CD4-positive, CD25-positive, alpha-beta regulatory T cell (primary cell): ENCODE measurements at regions not wholly inside any gene's neighbourhood (a gene's known extent, or its start where the extent isn't known, plus 50 kb on each side); places are given as distances from the start of the nearest gene placed in this dataset.

Source experiments
- ATAC-seq, 2 donors: fragments of 150-1000 bp; cut with Tn5 transposase; one replicate each; pipeline ENCODE4 v1.10.0; 2021; ENCODE audit warnings: low read depth in 2 of 2, moderate number of reproducible peaks in 2 of 2, moderate library complexity in 1 of 2
- DNase-seq, 3 donors: peaks; one replicate each; pipeline versions ENCODE4 v3.0.0 to v3.0.0-alpha.2; 2012 to 2022; ENCODE audit warnings: mixed read lengths in 1 of 3
- H3K27ac ChIP-seq: one replicate; pipeline ENCODE4 v1.7.0; 2013; ENCODE audit warnings: mild to moderate bottlenecking, low read length; ENCODE audit not compliant: insufficient read depth, poor library complexity, severe bottlenecking
- H3K27me3 ChIP-seq: one replicate; pipeline ENCODE4 v1.7.0; 2013; ENCODE audit warnings: low read length; ENCODE audit not compliant: control insufficient read depth, insufficient read depth
- H3K36me3 ChIP-seq: one replicate; pipeline ENCODE4 v1.7.0; 2013; ENCODE audit warnings: mild to moderate bottlenecking, low read length, moderate library complexity; ENCODE audit not compliant: control insufficient read depth, insufficient read depth
- H3K4me1 ChIP-seq: 2 replicates; pipeline ENCODE4 v1.7.0; 2013; ENCODE audit warnings: mild to moderate bottlenecking, low read length; ENCODE audit not compliant: insufficient read depth, control insufficient read depth, poor library complexity, severe bottlenecking
- H3K4me3 ChIP-seq: one replicate; pipeline ENCODE4 v1.7.0; 2013; ENCODE audit warnings: low read depth, mild to moderate bottlenecking, low read length, moderate library complexity
- H3K9me3 ChIP-seq, 2 experiments: 1 replicate in 1 of 2; 2 replicates in 1 of 2; pipeline ENCODE4 v1.7.0; 2013; ENCODE audit warnings: low read length in 2 of 2, mild to moderate bottlenecking in 1 of 2, moderate library complexity in 1 of 2; ENCODE audit not compliant: control insufficient read depth in 2 of 2
- H3K27ac Mint-ChIP-seq, 3 donors: one replicate each; pipeline ENCODE4 v1.8.0; 2020 to 2022; ENCODE audit warnings: mild to moderate bottlenecking in 3 of 3, mixed read lengths in 3 of 3, moderate library complexity in 2 of 3
- H3K27me3 Mint-ChIP-seq: one replicate; pipeline ENCODE4 v1.8.0; 2022; ENCODE audit warnings: mild to moderate bottlenecking, mixed read lengths
- H3K36me3 Mint-ChIP-seq: one replicate; pipeline ENCODE4 v1.8.0; 2020; ENCODE audit warnings: mixed read lengths
- H3K4me1 Mint-ChIP-seq, 4 donors: one replicate each; pipeline ENCODE4 v1.8.0; 2020 to 2022; ENCODE audit warnings: mixed read lengths in 4 of 4, mild to moderate bottlenecking in 1 of 4
- H3K4me3 Mint-ChIP-seq, 4 donors: one replicate each; pipeline ENCODE4 v1.8.0; 2020 to 2022; ENCODE audit warnings: mild to moderate bottlenecking in 4 of 4, mixed read lengths in 4 of 4, moderate library complexity in 3 of 4
- H3K9me3 Mint-ChIP-seq, 7 donors: one replicate each; pipeline ENCODE4 v1.8.0; 2020 to 2022; ENCODE audit warnings: mixed read lengths in 7 of 7, mild to moderate bottlenecking in 3 of 7, moderate library complexity in 2 of 7

GRCh38 chr7:132639983-132640382, 63.7 kb upstream of the PLXNA4 start:
- H3K27me3 Mint-ChIP-seq: no peaks in the 10 kb centered on the region

GRCh38 chr7:132638000-132638399, 61.7 kb upstream of the PLXNA4 start:
- DNase-seq (no peak), ATAC-seq (no peak)
- Mint-ChIP-seq H3K4me1 (no peaks in the 10 kb centered on the region), H3K27me3 (no peaks in the 10 kb centered on the region), H3K36me3 (no peaks in the 10 kb centered on the region), H3K9me3 (peaks cover 0 to 5% (median 0%) of the 10 kb centered on the region in 7 donors), H3K4me3 (no peak overlapping the region), H3K27ac (no peak overlapping the region)
- Histone ChIP-seq H3K27me3 (no peaks in the 10 kb centered on the region), H3K9me3 (no peaks in the 10 kb centered on the region), H3K4me1 (no peaks in the 10 kb centered on the region), H3K27ac (no peak overlapping the region), H3K4me3 (no peak overlapping the region), H3K36me3 (no peaks in the 10 kb centered on the region)

More at GRCh38 chr7:132639983-132640382, 63.7 kb upstream of the PLXNA4 start:
- no peak overlapping the region for H3K4me3 ChIP-seq
- DNase-seq (no peak), ATAC-seq (no peak)
- Mint-ChIP-seq H3K27ac (no peak overlapping the region), H3K4me1 (no peaks in the 10 kb centered on the region), H3K36me3 (no peaks in the 10 kb centered on the region), H3K9me3 (peaks cover 0 to 2% (median 0%) of the 10 kb centered on the region in 7 donors), H3K4me3 (no peak overlapping the region)
- no peaks in the 10 kb centered on the region for H3K27me3 ChIP-seq
- H3K4me1 ChIP-seq: no peaks in the 10 kb centered on the region
- H3K36me3 ChIP-seq: no peaks in the 10 kb centered on the region
- no peaks in the 10 kb centered on the region for H3K9me3 ChIP-seq
- H3K27ac ChIP-seq: no peak overlapping the region

GRCh38 chr7:132636581-132636980, 60.3 kb upstream of the PLXNA4 start:
- Histone ChIP-seq H3K4me3 (no peak overlapping the region), H3K36me3 (no peaks in the 10 kb centered on the region), H3K27ac (no peak overlapping the region), H3K4me1 (no peaks in the 10 kb centered on the region), H3K9me3 (no peaks in the 10 kb centered on the region), H3K27me3 (no peaks in the 10 kb centered on the region)
- no peaks in the 10 kb centered on the region for H3K36me3 Mint-ChIP-seq
- DNase-seq (no peak), ATAC-seq (no peak)
- no peak overlapping the region for H3K27ac Mint-ChIP-seq
- no peak overlapping the region for H3K4me3 Mint-ChIP-seq
- H3K9me3 Mint-ChIP-seq: peaks cover 0 to 4% (median 0%) of the 10 kb centered on the region in 7 donors
- no peaks in the 10 kb centered on the region for H3K27me3 Mint-ChIP-seq
- H3K4me1 Mint-ChIP-seq: no peaks in the 10 kb centered on the region

- DNase-seq: no peak
- Histone ChIP-seq H3K4me3 (no peak overlapping the region), H3K4me1 (no peaks in the 10 kb centered on the region), H3K9me3 (no peaks in the 10 kb centered on the region), H3K27me3 (no peaks in the 10 kb centered on the region), H3K27ac (no peak overlapping the region), H3K36me3 (no peaks in the 10 kb centered on the region)
- Mint-ChIP-seq H3K9me3 (peaks cover 0 to 4% (median 0%) of the 10 kb centered on the region in 7 donors), H3K27me3 (no peaks in the 10 kb centered on the region), H3K4me1 (no peaks in the 10 kb centered on the region), H3K27ac (no peak overlapping the region), H3K36me3 (no peaks in the 10 kb centered on the region), H3K4me3 (no peak overlapping the region)
- no peak for ATAC-seq
Measured at GRCh38 chr7:132635127-132635526, 58.9 kb upstream of the PLXNA4 start.

GRCh38 chr7:132630834-132631233, 54.6 kb upstream of the PLXNA4 start:
- Histone ChIP-seq H3K27ac (no peak overlapping the region), H3K27me3 (no peaks in the 10 kb centered on the region), H3K4me1 (no peaks in the 10 kb centered on the region), H3K36me3 (no peaks in the 10 kb centered on the region), H3K9me3 (no peaks in the 10 kb centered on the region), H3K4me3 (no peak overlapping the region)
- H3K9me3 Mint-ChIP-seq: peaks cover 0 to 4% (median 2%) of the 10 kb centered on the region in 7 donors
- no peaks in the 10 kb centered on the region for H3K36me3 Mint-ChIP-seq
- H3K4me1 Mint-ChIP-seq: no peaks in the 10 kb centered on the region
- ATAC-seq (no peak), DNase-seq (no peak)
- H3K27ac Mint-ChIP-seq: no peak overlapping the region
- no peak overlapping the region for H3K4me3 Mint-ChIP-seq
- H3K27me3 Mint-ChIP-seq: peaks cover 6% of the 10 kb centered on the region
